ENCODE measurements at regions not wholly inside any gene's neighbourhood (a gene's known extent, or its start where the extent isn't known, plus 50 kb on each side); places are given as distances from the start of the nearest gene placed in this dataset.

- no peaks in the 10 kb centered on the region for H3K9me3 ChIP-seq (ENCODE audit: control insufficient read depth in 5 of 5, low read length in 5 of 5)
- H3K4me1 ChIP-seq (ENCODE audit: control insufficient read depth in 5 of 5, insufficient read depth in 5 of 5, low read length in 5 of 5), result peaks cover 3 to 12% (median 5%) of the 10 kb centered on the region in 5 donors
- H3K9ac ChIP-seq (ENCODE audit: low read length in 5 of 5), result no peak overlapping the region
- H3K27me3 ChIP-seq (ENCODE audit: control insufficient read depth in 5 of 5, insufficient read depth in 4 of 5, low read length in 5 of 5), result peaks cover 0 to 7% (median 3%) of the 10 kb centered on the region in 5 donors
- H3K36me3 ChIP-seq (ENCODE audit: control insufficient read depth in 5 of 5, insufficient read depth in 5 of 5, low read length in 5 of 5), result no peaks in the 10 kb centered on the region
- no peak overlapping the region for H3K4me3 ChIP-seq (ENCODE audit: low read depth in 1 of 5, low read length in 5 of 5)
- no peak overlapping the region for H3K27ac ChIP-seq (ENCODE audit: low read depth, low read length)
These were observed 149.8 kb downstream of the PTPN20 start for GRCh38 chr10:47060993-47061500.

- no peak overlapping the region for H3K9ac ChIP-seq (ENCODE audit: low read length in 5 of 5)
- H3K9me3 ChIP-seq (ENCODE audit: control insufficient read depth in 5 of 5, low read length in 5 of 5), result no peaks in the 10 kb centered on the region
- H3K27me3 ChIP-seq (ENCODE audit: control insufficient read depth in 5 of 5, insufficient read depth in 4 of 5, low read length in 5 of 5), result peaks cover 0 to 7% (median 3%) of the 10 kb centered on the region in 5 donors
- peaks cover 2 to 12% (median 5%) of the 10 kb centered on the region in 5 donors for H3K4me1 ChIP-seq (ENCODE audit: control insufficient read depth in 5 of 5, insufficient read depth in 5 of 5, low read length in 5 of 5)
- H3K4me3 ChIP-seq (ENCODE audit: low read depth in 1 of 5, low read length in 5 of 5), result no peak overlapping the region
- no peak overlapping the region for H3K27ac ChIP-seq (ENCODE audit: low read depth, low read length)
- H3K36me3 ChIP-seq (ENCODE audit: control insufficient read depth in 5 of 5, insufficient read depth in 5 of 5, low read length in 5 of 5), result no peaks in the 10 kb centered on the region
These were observed 150.5 kb downstream of the PTPN20 start for GRCh38 chr10:47061776-47062175.

- no peaks in the 10 kb centered on the region for H3K36me3 ChIP-seq (ENCODE audit: control insufficient read depth in 5 of 5, insufficient read depth in 5 of 5, low read length in 5 of 5)
- no peak overlapping the region for H3K4me3 ChIP-seq (ENCODE audit: low read depth in 1 of 5, low read length in 5 of 5)
- no peak overlapping the region for H3K9ac ChIP-seq (ENCODE audit: low read length in 5 of 5)
- H3K27ac ChIP-seq (ENCODE audit: low read depth, low read length), result no peak overlapping the region
- no peaks in the 10 kb centered on the region for H3K9me3 ChIP-seq (ENCODE audit: control insufficient read depth in 5 of 5, low read length in 5 of 5)
- peaks cover 0 to 7% (median 3%) of the 10 kb centered on the region in 5 donors for H3K27me3 ChIP-seq (ENCODE audit: control insufficient read depth in 5 of 5, insufficient read depth in 4 of 5, low read length in 5 of 5)
- H3K4me1 ChIP-seq (ENCODE audit: control insufficient read depth in 5 of 5, insufficient read depth in 5 of 5, low read length in 5 of 5), result peaks cover 2 to 12% (median 5%) of the 10 kb centered on the region in 5 donors
These were observed 151.4 kb downstream of the PTPN20 start for GRCh38 chr10:47062441-47063200.

- Histone ChIP-seq H3K9me3 (ENCODE audit: control insufficient read depth in 5 of 5, low read length in 5 of 5) (no peaks in the 10 kb centered on the region), H3K4me3 (ENCODE audit: low read depth in 1 of 5, low read length in 5 of 5) (no peak overlapping the region), H3K9ac (ENCODE audit: low read length in 5 of 5) (no peak overlapping the region), H3K36me3 (ENCODE audit: control insufficient read depth in 5 of 5, insufficient read depth in 5 of 5, low read length in 5 of 5) (no peaks in the 10 kb centered on the region), H3K27ac (ENCODE audit: low read depth, low read length) (no peak overlapping the region), H3K27me3 (ENCODE audit: control insufficient read depth in 5 of 5, insufficient read depth in 4 of 5, low read length in 5 of 5) (peaks cover 0 to 7% (median 3%) of the 10 kb centered on the region in 5 donors), H3K4me1 (ENCODE audit: control insufficient read depth in 5 of 5, insufficient read depth in 5 of 5, low read length in 5 of 5) (peaks cover 2 to 12% (median 4%) of the 10 kb centered on the region in 5 donors)
These were observed 152.6 kb downstream of the PTPN20 start for GRCh38 chr10:47063858-47064257.

- H3K36me3 ChIP-seq (ENCODE audit: control insufficient read depth in 5 of 5, insufficient read depth in 5 of 5, low read length in 5 of 5), result no peaks in the 10 kb centered on the region
- H3K4me3 ChIP-seq (ENCODE audit: low read depth in 1 of 5, low read length in 5 of 5), result no peak overlapping the region
- no peak overlapping the region for H3K9ac ChIP-seq (ENCODE audit: low read length in 5 of 5)
- H3K27ac ChIP-seq (ENCODE audit: low read depth, low read length), result no peak overlapping the region
- H3K9me3 ChIP-seq (ENCODE audit: control insufficient read depth in 5 of 5, low read length in 5 of 5), result no peaks in the 10 kb centered on the region
- peaks cover 0 to 12% (median 3%) of the 10 kb centered on the region in 5 donors for H3K4me1 ChIP-seq (ENCODE audit: control insufficient read depth in 5 of 5, insufficient read depth in 5 of 5, low read length in 5 of 5)
- peaks cover 0 to 3% (median 0%) of the 10 kb centered on the region in 5 donors for H3K27me3 ChIP-seq (ENCODE audit: control insufficient read depth in 5 of 5, insufficient read depth in 4 of 5, low read length in 5 of 5)
These were observed 154.7 kb downstream of the PTPN20 start for GRCh38 chr10:47065903-47066302.

GRCh38 chr10:47067949-47068940 is 157.0 kb downstream of the PTPN20 start:
- no peaks in the 10 kb centered on the region for H3K4me1 ChIP-seq (ENCODE audit: control insufficient read depth in 5 of 5, insufficient read depth in 5 of 5, low read length in 5 of 5)
- H3K27me3 ChIP-seq (ENCODE audit: control insufficient read depth in 5 of 5, insufficient read depth in 4 of 5, low read length in 5 of 5), result no peaks in the 10 kb centered on the region
- no peak overlapping the region for H3K4me3 ChIP-seq (ENCODE audit: low read depth in 1 of 5, low read length in 5 of 5)
- H3K36me3 ChIP-seq (ENCODE audit: control insufficient read depth in 5 of 5, insufficient read depth in 5 of 5, low read length in 5 of 5), result no peaks in the 10 kb centered on the region
- no peak overlapping the region for H3K27ac ChIP-seq (ENCODE audit: low read depth, low read length)
- no peak overlapping the region for H3K9ac ChIP-seq (ENCODE audit: low read length in 5 of 5)
- H3K9me3 ChIP-seq (ENCODE audit: control insufficient read depth in 5 of 5, low read length in 5 of 5), result no peaks in the 10 kb centered on the region

- no peak overlapping the region for H3K9ac ChIP-seq (ENCODE audit: low read length in 5 of 5)
- no peaks in the 10 kb centered on the region for H3K36me3 ChIP-seq (ENCODE audit: control insufficient read depth in 5 of 5, insufficient read depth in 5 of 5, low read length in 5 of 5)
- H3K27ac ChIP-seq (ENCODE audit: low read depth, low read length), result no peak overlapping the region
These were observed 159.3 kb downstream of the PTPN20 start for GRCh38 chr10:47070541-47070940.

GRCh38 chr10:47071891-47072290 is 160.7 kb downstream of the PTPN20 start:
- H3K9ac ChIP-seq (ENCODE audit: low read length in 5 of 5), result no peak overlapping the region
- no peaks in the 10 kb centered on the region for H3K9me3 ChIP-seq (ENCODE audit: control insufficient read depth in 5 of 5, low read length in 5 of 5)
- H3K27me3 ChIP-seq (ENCODE audit: control insufficient read depth in 5 of 5, insufficient read depth in 4 of 5, low read length in 5 of 5), result peaks cover 0 to 4% (median 0%) of the 10 kb centered on the region in 5 donors
- H3K4me1 ChIP-seq (ENCODE audit: control insufficient read depth in 5 of 5, insufficient read depth in 5 of 5, low read length in 5 of 5), result peaks cover 0 to 2% (median 0%) of the 10 kb centered on the region in 5 donors
- no peaks in the 10 kb centered on the region for H3K36me3 ChIP-seq (ENCODE audit: control insufficient read depth in 5 of 5, insufficient read depth in 5 of 5, low read length in 5 of 5)
- H3K4me3 ChIP-seq (ENCODE audit: low read depth in 1 of 5, low read length in 5 of 5), result no peak overlapping the region
- no peak overlapping the region for H3K27ac ChIP-seq (ENCODE audit: low read depth, low read length)

More at GRCh38 chr10:47070541-47070940, 159.3 kb downstream of the PTPN20 start:
- H3K4me1 ChIP-seq (ENCODE audit: control insufficient read depth in 5 of 5, insufficient read depth in 5 of 5, low read length in 5 of 5), result no peaks in the 10 kb centered on the region
- H3K4me3 ChIP-seq (ENCODE audit: low read depth in 1 of 5, low read length in 5 of 5), result no peak overlapping the region
- no peaks in the 10 kb centered on the region for H3K9me3 ChIP-seq (ENCODE audit: control insufficient read depth in 5 of 5, low read length in 5 of 5)
- no peaks in the 10 kb centered on the region for H3K27me3 ChIP-seq (ENCODE audit: control insufficient read depth in 5 of 5, insufficient read depth in 4 of 5, low read length in 5 of 5)

GRCh38 chr10:47073967-47074366 is 162.7 kb downstream of the PTPN20 start:
- Histone ChIP-seq H3K9me3 (ENCODE audit: control insufficient read depth in 5 of 5, low read length in 5 of 5) (no peaks in the 10 kb centered on the region), H3K4me1 (ENCODE audit: control insufficient read depth in 5 of 5, insufficient read depth in 5 of 5, low read length in 5 of 5) (peaks cover 0 to 5% (median 0%) of the 10 kb centered on the region in 5 donors), H3K36me3 (ENCODE audit: control insufficient read depth in 5 of 5, insufficient read depth in 5 of 5, low read length in 5 of 5) (no peaks in the 10 kb centered on the region), H3K27ac (ENCODE audit: low read depth, low read length) (no peak overlapping the region), H3K9ac (ENCODE audit: low read length in 5 of 5) (no peak overlapping the region), H3K4me3 (ENCODE audit: low read depth in 1 of 5, low read length in 5 of 5) (no peak overlapping the region), H3K27me3 (ENCODE audit: control insufficient read depth in 5 of 5, insufficient read depth in 4 of 5, low read length in 5 of 5) (peaks cover 0 to 11% (median 4%) of the 10 kb centered on the region in 5 donors)
